ENCODE measurements at regions not wholly inside any gene's neighbourhood (a gene's known extent, or its start where the extent isn't known, plus 50 kb on each side); places are given as distances from the start of the nearest gene placed in this dataset.
"Not testable (repeated sequence)": the region's sequence is repeated elsewhere in the genome, so short reads cannot be mapped to it uniquely, and the experiment has no call there.

- no CpG with 5 or more reads among the region's 3 CpGs for WGBS (ENCODE audit: extremely low coverage, insufficient coverage, low lambda C conversion rate)
- not testable (repeated sequence) for DNase-seq; H2BK5ac ChIP-seq (ENCODE audit: low read length); H3K4me1 ChIP-seq (ENCODE audit: control insufficient read depth, low read depth, low read length); H3K27ac ChIP-seq (ENCODE audit: low read depth, low read length); H3K23ac ChIP-seq (ENCODE audit: low read length); H3K18ac ChIP-seq (ENCODE audit: low read length); H3K36me3 ChIP-seq (ENCODE audit: control insufficient read depth, insufficient read depth, low read length); H3K79me1 ChIP-seq (ENCODE audit: low read length); H3K27me3 ChIP-seq (ENCODE audit: insufficient read depth, low read length, poor library complexity); H2AK5ac ChIP-seq (ENCODE audit: low read length); H4K8ac ChIP-seq (ENCODE audit: low read depth, low read length); H2BK15ac ChIP-seq (replicated peaks; ENCODE audit: low read depth); H3K4me2 ChIP-seq (ENCODE audit: low read length); H3K4ac ChIP-seq (ENCODE audit: low read depth, low read length); H3K79me2 ChIP-seq (ENCODE audit: control insufficient read depth, insufficient read depth, low read length); H4K5ac ChIP-seq (ENCODE audit: low read length); H2BK120ac ChIP-seq (ENCODE audit: low read depth, low read length); H3K9ac ChIP-seq (ENCODE audit: low read length); H3K4me3 ChIP-seq (ENCODE audit: low read length); H3K56ac ChIP-seq (ENCODE audit: low read length)
These were observed 65.1 kb upstream of the THOC3 start for GRCh38 chr5:176033186-176033585.

GRCh38 chr5:176034407-176035200 lies 66.5 kb upstream of the THOC3 start:
- not testable (repeated sequence) for H4K5ac ChIP-seq (ENCODE audit: low read length); H3K79me1 ChIP-seq (ENCODE audit: low read length); H2BK120ac ChIP-seq (ENCODE audit: low read depth, low read length); H4K8ac ChIP-seq (ENCODE audit: low read depth, low read length); H3K23ac ChIP-seq (ENCODE audit: low read length); H3K4ac ChIP-seq (ENCODE audit: low read depth, low read length); H3K27me3 ChIP-seq (ENCODE audit: insufficient read depth, low read length, poor library complexity); H3K27ac ChIP-seq (ENCODE audit: low read depth, low read length); H2BK15ac ChIP-seq (replicated peaks; ENCODE audit: low read depth); H2BK5ac ChIP-seq (ENCODE audit: low read length); H3K36me3 ChIP-seq (ENCODE audit: control insufficient read depth, insufficient read depth, low read length); H3K56ac ChIP-seq (ENCODE audit: low read length); H3K4me1 ChIP-seq (ENCODE audit: control insufficient read depth, low read depth, low read length); H3K4me2 ChIP-seq (ENCODE audit: low read length); H2AK5ac ChIP-seq (ENCODE audit: low read length); H3K79me2 ChIP-seq (ENCODE audit: control insufficient read depth, insufficient read depth, low read length); DNase-seq; H3K9ac ChIP-seq (ENCODE audit: low read length); H3K18ac ChIP-seq (ENCODE audit: low read length); H3K4me3 ChIP-seq (ENCODE audit: low read length)
- no CpG with 5 or more reads among the region's 15 CpGs for WGBS (ENCODE audit: extremely low coverage, insufficient coverage, low lambda C conversion rate)

GRCh38 chr5:176035201-176035530 lies 67.1 kb upstream of the THOC3 start:
- H3K4ac ChIP-seq (ENCODE audit: low read depth, low read length); H2BK120ac ChIP-seq (ENCODE audit: low read depth, low read length); H2BK15ac ChIP-seq (replicated peaks; ENCODE audit: low read depth); H3K79me2 ChIP-seq (ENCODE audit: control insufficient read depth, insufficient read depth, low read length); H3K27ac ChIP-seq (ENCODE audit: low read depth, low read length); H2AK5ac ChIP-seq (ENCODE audit: low read length); H3K18ac ChIP-seq (ENCODE audit: low read length); H3K27me3 ChIP-seq (ENCODE audit: insufficient read depth, low read length, poor library complexity); H4K5ac ChIP-seq (ENCODE audit: low read length); H4K8ac ChIP-seq (ENCODE audit: low read depth, low read length); H3K4me3 ChIP-seq (ENCODE audit: low read length); H3K4me2 ChIP-seq (ENCODE audit: low read length); H3K23ac ChIP-seq (ENCODE audit: low read length); H3K4me1 ChIP-seq (ENCODE audit: control insufficient read depth, low read depth, low read length); H3K79me1 ChIP-seq (ENCODE audit: low read length); H3K56ac ChIP-seq (ENCODE audit: low read length); H2BK5ac ChIP-seq (ENCODE audit: low read length); H3K36me3 ChIP-seq (ENCODE audit: control insufficient read depth, insufficient read depth, low read length); DNase-seq; H3K9ac ChIP-seq (ENCODE audit: low read length): not testable (repeated sequence)
- no CpG with 5 or more reads among the region's 12 CpGs for WGBS (ENCODE audit: extremely low coverage, insufficient coverage, low lambda C conversion rate)

- H3K36me3 ChIP-seq (ENCODE audit: control insufficient read depth, insufficient read depth, low read length); H3K56ac ChIP-seq (ENCODE audit: low read length); H4K8ac ChIP-seq (ENCODE audit: low read depth, low read length); H3K27ac ChIP-seq (ENCODE audit: low read depth, low read length); H3K4me3 ChIP-seq (ENCODE audit: low read length); H3K23ac ChIP-seq (ENCODE audit: low read length); H2BK15ac ChIP-seq (replicated peaks; ENCODE audit: low read depth); H3K9ac ChIP-seq (ENCODE audit: low read length); H3K79me1 ChIP-seq (ENCODE audit: low read length); H3K4ac ChIP-seq (ENCODE audit: low read depth, low read length); H3K18ac ChIP-seq (ENCODE audit: low read length); H3K4me1 ChIP-seq (ENCODE audit: control insufficient read depth, low read depth, low read length); H2BK120ac ChIP-seq (ENCODE audit: low read depth, low read length); H2BK5ac ChIP-seq (ENCODE audit: low read length); DNase-seq; H3K79me2 ChIP-seq (ENCODE audit: control insufficient read depth, insufficient read depth, low read length); H3K4me2 ChIP-seq (ENCODE audit: low read length); H2AK5ac ChIP-seq (ENCODE audit: low read length); H4K5ac ChIP-seq (ENCODE audit: low read length); H3K27me3 ChIP-seq (ENCODE audit: insufficient read depth, low read length, poor library complexity): not testable (repeated sequence)
- no CpG with 5 or more reads among the region's 16 CpGs for WGBS (ENCODE audit: extremely low coverage, insufficient coverage, low lambda C conversion rate)
These were observed 67.7 kb upstream of the THOC3 start for GRCh38 chr5:176035816-176036308.

- not testable (repeated sequence) for H3K4me1 ChIP-seq (ENCODE audit: control insufficient read depth, low read depth, low read length); H3K56ac ChIP-seq (ENCODE audit: low read length); H3K23ac ChIP-seq (ENCODE audit: low read length); H3K36me3 ChIP-seq (ENCODE audit: control insufficient read depth, insufficient read depth, low read length); H3K79me1 ChIP-seq (ENCODE audit: low read length); DNase-seq; H3K4me2 ChIP-seq (ENCODE audit: low read length); H3K4me3 ChIP-seq (ENCODE audit: low read length); H3K79me2 ChIP-seq (ENCODE audit: control insufficient read depth, insufficient read depth, low read length); H3K27ac ChIP-seq (ENCODE audit: low read depth, low read length); H3K9ac ChIP-seq (ENCODE audit: low read length); H2BK15ac ChIP-seq (replicated peaks; ENCODE audit: low read depth); H3K27me3 ChIP-seq (ENCODE audit: insufficient read depth, low read length, poor library complexity); H3K4ac ChIP-seq (ENCODE audit: low read depth, low read length); H2BK5ac ChIP-seq (ENCODE audit: low read length); H4K5ac ChIP-seq (ENCODE audit: low read length); H4K8ac ChIP-seq (ENCODE audit: low read depth, low read length); H2AK5ac ChIP-seq (ENCODE audit: low read length); H3K18ac ChIP-seq (ENCODE audit: low read length); H2BK120ac ChIP-seq (ENCODE audit: low read depth, low read length)
- no CpG with 5 or more reads among the region's 16 CpGs for WGBS (ENCODE audit: extremely low coverage, insufficient coverage, low lambda C conversion rate)
These were observed 68.3 kb upstream of the THOC3 start for GRCh38 chr5:176036391-176036790.

GRCh38 chr5:176037190-176037589 lies 69.1 kb upstream of the THOC3 start:
- WGBS (ENCODE audit: extremely low coverage, insufficient coverage, low lambda C conversion rate): 100% methylated on average over 1 of the region's 5 CpGs
- not testable (repeated sequence) for H4K5ac ChIP-seq (ENCODE audit: low read length); H2AK5ac ChIP-seq (ENCODE audit: low read length); DNase-seq; H2BK15ac ChIP-seq (replicated peaks; ENCODE audit: low read depth); H3K36me3 ChIP-seq (ENCODE audit: control insufficient read depth, insufficient read depth, low read length); H3K27ac ChIP-seq (ENCODE audit: low read depth, low read length); H3K4me2 ChIP-seq (ENCODE audit: low read length); H3K23ac ChIP-seq (ENCODE audit: low read length); H3K9ac ChIP-seq (ENCODE audit: low read length); H2BK120ac ChIP-seq (ENCODE audit: low read depth, low read length); H3K27me3 ChIP-seq (ENCODE audit: insufficient read depth, low read length, poor library complexity); H3K4me1 ChIP-seq (ENCODE audit: control insufficient read depth, low read depth, low read length); H3K4ac ChIP-seq (ENCODE audit: low read depth, low read length); H3K18ac ChIP-seq (ENCODE audit: low read length); H3K79me1 ChIP-seq (ENCODE audit: low read length); H3K56ac ChIP-seq (ENCODE audit: low read length); H2BK5ac ChIP-seq (ENCODE audit: low read length); H3K79me2 ChIP-seq (ENCODE audit: control insufficient read depth, insufficient read depth, low read length); H3K4me3 ChIP-seq (ENCODE audit: low read length); H4K8ac ChIP-seq (ENCODE audit: low read depth, low read length)

Measured in mesendoderm (in vitro differentiated cells).